ENCODE measurements at regions not wholly inside any gene's neighbourhood (a gene's known extent, or its start where the extent isn't known, plus 50 kb on each side); places are given as distances from the start of the nearest gene placed in this dataset.

DNA sequence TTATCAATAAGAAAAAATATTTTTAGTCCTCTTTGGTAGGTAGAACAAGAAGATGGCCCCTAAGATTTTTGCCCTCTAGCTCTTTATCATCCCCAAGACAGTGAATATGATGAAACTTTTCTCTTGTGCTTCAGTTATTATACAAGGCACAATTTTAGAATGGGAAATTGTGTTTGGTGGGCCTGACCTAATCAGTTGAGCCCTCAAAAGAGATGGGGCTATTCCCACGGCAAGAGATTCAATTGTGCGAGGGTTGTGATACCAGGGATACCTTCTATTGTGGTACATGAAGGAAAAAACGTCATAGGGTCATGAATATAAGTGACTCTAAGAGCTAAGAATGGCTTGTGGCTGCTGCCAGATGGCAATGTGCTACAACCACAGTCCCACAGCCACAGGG lies 94.0 kb upstream of the COX7C start:
- Histone ChIP-seq H3K27ac (no peak overlapping the region), H3K4me3 (no peak overlapping the region), H3K36me3 (no peaks in the 10 kb centered on the region), H3K4me1 (no peaks in the 10 kb centered on the region), H3K27me3 (no peaks in the 10 kb centered on the region), H3K4me2 (no peak overlapping the region), H3K9me3 (ENCODE audit: low read depth) (no peaks in the 10 kb centered on the region), H3K79me2 (ENCODE audit: low read depth) (no peaks in the 10 kb centered on the region), H2AFZ (replicated peaks) (no peak overlapping the region), H3F3A (ENCODE audit: low read depth) (no peaks in the 10 kb centered on the region), H4K20me1 (ENCODE audit: low read depth) (no peaks in the 10 kb centered on the region), H3K9ac (no peak overlapping the region)
- Mint-ChIP-seq H3K27me3 (ENCODE audit: insufficient read depth, low read depth) (no peaks in the 10 kb centered on the region), H3K9me3 (no peaks in the 10 kb centered on the region), H3K4me1 (no peaks in the 10 kb centered on the region), H3K27ac (no peak overlapping the region), H3K4me3 (no peak overlapping the region), H3K36me3 (no peaks in the 10 kb centered on the region)
- no peak for DNase-seq (ENCODE audit: low spot score)
- TF ChIP-seq EZH2phosphoT487 (IDR thresholded peaks at IDR 0.05) (no peak), EZH2 (IDR thresholded peaks at IDR 0.05) (no peak)
- TF ChIP-seq, protein P1, sequence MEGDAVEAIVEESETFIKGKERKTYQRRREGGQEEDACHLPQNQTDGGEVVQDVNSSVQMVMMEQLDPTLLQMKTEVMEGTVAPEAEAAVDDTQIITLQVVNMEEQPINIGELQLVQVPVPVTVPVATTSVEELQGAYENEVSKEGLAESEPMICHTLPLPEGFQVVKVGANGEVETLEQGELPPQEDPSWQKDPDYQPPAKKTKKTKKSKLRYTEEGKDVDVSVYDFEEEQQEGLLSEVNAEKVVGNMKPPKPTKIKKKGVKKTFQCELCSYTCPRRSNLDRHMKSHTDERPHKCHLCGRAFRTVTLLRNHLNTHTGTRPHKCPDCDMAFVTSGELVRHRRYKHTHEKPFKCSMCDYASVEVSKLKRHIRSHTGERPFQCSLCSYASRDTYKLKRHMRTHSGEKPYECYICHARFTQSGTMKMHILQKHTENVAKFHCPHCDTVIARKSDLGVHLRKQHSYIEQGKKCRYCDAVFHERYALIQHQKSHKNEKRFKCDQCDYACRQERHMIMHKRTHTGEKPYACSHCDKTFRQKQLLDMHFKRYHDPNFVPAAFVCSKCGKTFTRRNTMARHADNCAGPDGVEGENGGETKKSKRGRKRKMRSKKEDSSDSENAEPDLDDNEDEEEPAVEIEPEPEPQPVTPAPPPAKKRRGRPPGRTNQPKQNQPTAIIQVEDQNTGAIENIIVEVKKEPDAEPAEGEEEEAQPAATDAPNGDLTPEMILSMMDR (IDR thresholded peaks at IDR 0.05) = no peak

DNA sequence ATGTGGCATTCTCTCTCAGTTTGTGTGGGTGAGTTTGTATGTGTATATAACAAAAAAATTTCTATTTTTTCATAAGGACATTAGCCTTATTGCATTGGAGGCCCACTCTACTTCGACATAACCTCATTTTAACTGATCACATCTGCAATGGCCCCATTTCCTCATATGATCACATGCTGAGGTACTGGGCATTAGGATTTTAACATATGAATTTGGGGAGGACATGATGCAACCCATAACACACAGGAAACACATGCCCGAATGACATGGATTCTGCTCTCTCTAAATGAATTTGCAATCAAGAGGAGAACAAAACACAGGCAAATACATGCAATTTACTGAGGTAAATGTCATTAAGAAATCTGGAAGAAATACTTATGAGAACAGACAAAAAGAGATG lies 92.1 kb upstream of the COX7C start:
- Histone ChIP-seq H3K27me3 (no peaks in the 10 kb centered on the region), H3K27ac (no peak overlapping the region), H3K79me2 (ENCODE audit: low read depth) (no peaks in the 10 kb centered on the region), H3K9me3 (ENCODE audit: low read depth) (no peaks in the 10 kb centered on the region), H2AFZ (replicated peaks) (no peak overlapping the region), H3K9ac (no peak overlapping the region), H3F3A (ENCODE audit: low read depth) (no peaks in the 10 kb centered on the region), H3K36me3 (no peaks in the 10 kb centered on the region), H4K20me1 (ENCODE audit: low read depth) (no peaks in the 10 kb centered on the region), H3K4me2 (no peak overlapping the region), H3K4me3 (no peak overlapping the region), H3K4me1 (no peaks in the 10 kb centered on the region)
- Mint-ChIP-seq H3K36me3 (no peaks in the 10 kb centered on the region), H3K4me1 (no peaks in the 10 kb centered on the region), H3K4me3 (no peak overlapping the region), H3K9me3 (no peaks in the 10 kb centered on the region), H3K27ac (no peak overlapping the region), H3K27me3 (ENCODE audit: insufficient read depth, low read depth) (no peaks in the 10 kb centered on the region)
- no peak for DNase-seq (ENCODE audit: low spot score)
- no peak for TF ChIP-seq EZH2 (IDR thresholded peaks at IDR 0.05)
- TF ChIP-seq, protein P1 (IDR thresholded peaks at IDR 0.05) = no peak
- TF ChIP-seq EZH2phosphoT487 (IDR thresholded peaks at IDR 0.05) = no peak

DNA sequence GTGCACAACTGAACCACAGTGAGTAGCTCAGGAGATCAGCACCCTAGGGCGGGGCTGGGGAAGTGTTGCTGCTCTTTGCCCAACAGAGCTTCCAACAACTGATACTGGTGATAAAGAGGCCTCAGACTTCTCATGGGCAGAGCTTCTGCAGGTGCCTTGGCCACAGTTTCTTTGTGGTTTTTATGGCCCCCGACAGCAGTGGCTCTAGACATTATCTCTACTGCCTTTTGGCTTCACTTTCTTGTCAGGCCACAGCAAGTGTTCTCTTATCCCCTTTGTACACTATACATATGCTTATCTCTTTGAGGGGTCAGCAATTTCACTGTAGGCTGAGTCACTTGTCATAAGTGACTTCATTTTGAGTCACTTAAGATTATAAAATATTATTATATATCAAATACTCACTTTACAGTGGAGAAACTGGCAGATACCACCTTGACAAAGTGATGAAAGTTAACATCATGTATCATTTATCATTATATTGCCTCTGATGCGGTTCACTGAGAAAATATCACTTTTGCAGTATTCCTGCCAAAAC lies 90.9 kb upstream of the COX7C start:
- Mint-ChIP-seq H3K36me3 (no peaks in the 10 kb centered on the region), H3K4me3 (no peak overlapping the region), H3K27me3 (ENCODE audit: insufficient read depth, low read depth) (no peaks in the 10 kb centered on the region), H3K4me1 (no peaks in the 10 kb centered on the region), H3K9me3 (no peaks in the 10 kb centered on the region), H3K27ac (no peak overlapping the region)
- H3K9ac ChIP-seq = no peak overlapping the region
- no peak for DNase-seq (ENCODE audit: low spot score)
- H3K27ac ChIP-seq = no peak overlapping the region
- no peaks in the 10 kb centered on the region for H3F3A ChIP-seq (ENCODE audit: low read depth)
- H3K27me3 ChIP-seq = no peaks in the 10 kb centered on the region
- H3K36me3 ChIP-seq = no peaks in the 10 kb centered on the region
- TF ChIP-seq EZH2 (IDR thresholded peaks at IDR 0.05) (no peak), EZH2phosphoT487 (IDR thresholded peaks at IDR 0.05) (no peak)
- TF ChIP-seq, protein P1 (IDR thresholded peaks at IDR 0.05) = no peak
- no peaks in the 10 kb centered on the region for H3K79me2 ChIP-seq (ENCODE audit: low read depth)
- no peak overlapping the region for H2AFZ ChIP-seq (replicated peaks)
- H3K4me2 ChIP-seq = no peak overlapping the region
- H3K9me3 ChIP-seq (ENCODE audit: low read depth) = no peaks in the 10 kb centered on the region
- no peaks in the 10 kb centered on the region for H4K20me1 ChIP-seq (ENCODE audit: low read depth)
- no peak overlapping the region for H3K4me3 ChIP-seq
- no peaks in the 10 kb centered on the region for H3K4me1 ChIP-seq

All from neural progenitor cell (in vitro differentiated cells).